Colon (tissue), 2 donors: ENCODE measurements at regions not wholly inside any gene's neighbourhood (a gene's known extent, or its start where the extent isn't known, plus 50 kb on each side); places are given as distances from the start of the nearest gene placed in this dataset.
"Not testable (repeated sequence)": the region's sequence is repeated elsewhere in the genome, so short reads cannot be mapped to it uniquely, and the experiment has no call there.

Experiments used
- FAIRE-seq: peaks from 2 replicates; lab custom pipeline; 2012; peaks lifted over from hg19 to GRCh38; lab: Jason Lieb, UNC
- donor health status: control.
- donor health status: control.

- FAIRE-seq, result no peak
Observed at GRCh38 chr16:86076606-86077005, 177.6 kb downstream of the IRF8 start.

- no peak for FAIRE-seq
Observed at GRCh38 chr16:86077243-86077940, 178.4 kb downstream of the IRF8 start.

- FAIRE-seq, result no peak
Observed at GRCh38 chr16:86078121-86078600, 179.2 kb downstream of the IRF8 start.

- FAIRE-seq, result not testable (repeated sequence)
Observed at GRCh38 chr16:86078711-86079110, 179.7 kb downstream of the IRF8 start.

- no peak for FAIRE-seq
Observed at GRCh38 chr16:86079255-86079885, 180.4 kb downstream of the IRF8 start.

GRCh38 chr16:86080131-86080875 is 181.3 kb downstream of the IRF8 start:
- no peak for FAIRE-seq

- FAIRE-seq, result no peak
Observed at GRCh38 chr16:86080982-86081381, 182.0 kb downstream of the IRF8 start.

- no peak for FAIRE-seq
Observed at GRCh38 chr16:86082418-86083030, 183.6 kb downstream of the IRF8 start.

- no peak for FAIRE-seq
Observed at GRCh38 chr16:86083382-86084002, 184.5 kb downstream of the IRF8 start.

- no peak for FAIRE-seq
Observed at GRCh38 chr16:86085161-86085611, 186.2 kb downstream of the IRF8 start.

GRCh38 chr16:86085795-86086194 is 186.8 kb downstream of the IRF8 start:
- FAIRE-seq, result no peak

GRCh38 chr16:86086471-86086870 is 187.5 kb downstream of the IRF8 start:
- FAIRE-seq, result no peak

- FAIRE-seq, result no peak
Observed at GRCh38 chr16:86087011-86087895, 188.3 kb downstream of the IRF8 start.

- no peak for FAIRE-seq
Observed at GRCh38 chr16:86087896-86088230, 188.9 kb downstream of the IRF8 start.

GRCh38 chr16:86088287-86088686 is 189.3 kb downstream of the IRF8 start:
- FAIRE-seq, result no peak

GRCh38 chr16:86088816-86089215 is 189.9 kb downstream of the IRF8 start:
- no peak for FAIRE-seq

GRCh38 chr16:86089334-86089900 is 190.5 kb downstream of the IRF8 start:
- no peak for FAIRE-seq

- FAIRE-seq, result no peak
Observed at GRCh38 chr16:86089991-86090390, 191.0 kb downstream of the IRF8 start.

GRCh38 chr16:86090461-86091170 is 191.7 kb downstream of the IRF8 start:
- no peak for FAIRE-seq

- no peak for FAIRE-seq
Observed at GRCh38 chr16:86091976-86092375, 193.0 kb downstream of the IRF8 start.
